ENCODE measurements at regions not wholly inside any gene's neighbourhood (a gene's known extent, or its start where the extent isn't known, plus 50 kb on each side); places are given as distances from the start of the nearest gene placed in this dataset.
"Not testable (repeated sequence)": the region's sequence is repeated elsewhere in the genome, so short reads cannot be mapped to it uniquely, and the experiment has no call there.

DNA sequence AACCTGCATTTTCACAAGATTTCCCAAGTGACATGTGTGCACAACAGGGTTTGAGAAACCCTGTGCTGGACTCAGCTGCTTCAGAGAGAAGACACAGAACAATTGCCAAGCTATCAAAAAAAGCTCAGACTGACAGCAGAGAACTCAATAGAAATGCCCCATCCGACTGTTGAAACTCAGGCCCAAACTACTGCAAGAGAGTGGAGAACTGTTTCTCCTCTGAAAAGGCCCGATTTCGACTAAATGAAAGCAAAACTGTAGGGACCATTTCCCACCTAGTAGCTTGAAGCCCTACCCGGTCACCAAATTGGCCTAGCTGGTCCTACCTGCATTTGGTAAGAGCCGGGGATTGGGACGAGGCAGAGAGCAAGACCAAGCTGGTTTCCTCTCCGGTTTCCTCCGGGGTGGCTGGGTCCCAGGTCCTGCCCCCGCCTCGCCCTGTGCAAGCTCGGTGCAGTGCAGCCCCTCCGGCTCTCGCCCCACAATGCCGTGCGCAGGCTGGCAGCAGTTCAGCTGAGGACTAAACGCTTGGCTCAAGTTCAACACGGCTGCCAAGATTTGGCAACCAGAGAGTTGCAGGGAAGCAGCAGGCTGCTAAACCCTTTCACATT, 1180.6 kb downstream of the VRK1 start:
- Histone ChIP-seq H3K4me1 (ENCODE audit: control insufficient read depth, insufficient read depth, low read length) (peaks cover 23% of the 10 kb centered on the region), H3K27ac (ENCODE audit: low read depth, low read length) (peak overlapping the region; percentile 82), H3K27me3 (ENCODE audit: control insufficient read depth, insufficient read depth, low read length) (no peaks in the 10 kb centered on the region), H3K9me3 (ENCODE audit: control insufficient read depth, insufficient read depth, low read length) (no peaks in the 10 kb centered on the region), H3K36me3 (ENCODE audit: control insufficient read depth, insufficient read depth, low read length) (no peaks in the 10 kb centered on the region), H3K4me3 (ENCODE audit: low read depth, low read length) (peak overlapping the region; percentile 26)
- WGBS (ENCODE audit: insufficient coverage): 24% methylated on average over 15 of the region's 17 CpGs
- peak; percentile 82 to 98 (median 88) for DNase-seq (ENCODE audit: low read depth in 4 of 6, low spot score in 6 of 6)

DNA sequence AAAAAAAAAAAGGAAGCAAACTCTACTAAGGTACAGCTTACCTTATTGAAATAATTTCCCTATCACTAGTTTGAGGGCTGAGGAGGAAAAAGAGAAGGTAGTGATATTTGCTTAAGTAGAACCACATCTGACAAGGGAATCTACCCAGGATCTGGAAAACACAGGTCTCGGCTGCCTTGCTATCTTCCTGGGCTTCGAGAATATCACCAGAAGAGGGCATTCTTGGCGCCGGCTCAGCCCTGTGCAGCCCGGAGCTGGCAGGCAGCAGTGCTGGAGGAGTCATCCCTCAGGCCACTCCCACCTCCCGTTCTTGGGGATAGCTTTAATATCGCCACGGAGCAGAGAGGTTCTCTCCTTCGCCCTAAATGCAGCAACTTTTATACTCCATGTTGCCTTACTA, 1181.2 kb downstream of the VRK1 start:
- H3K4me1 ChIP-seq (ENCODE audit: control insufficient read depth, insufficient read depth, low read length): peaks cover 23% of the 10 kb centered on the region
- DNase-seq (ENCODE audit: low read depth in 4 of 6, low spot score in 6 of 6): peak; percentile 68 to 96 (median 74)
- H3K9me3 ChIP-seq (ENCODE audit: control insufficient read depth, insufficient read depth, low read length): no peaks in the 10 kb centered on the region
- H3K27ac ChIP-seq (ENCODE audit: low read depth, low read length): peak overlapping the region; percentile 82
- H3K36me3 ChIP-seq (ENCODE audit: control insufficient read depth, insufficient read depth, low read length): no peaks in the 10 kb centered on the region
- under 1% methylated on average over 9 of the region's 9 CpGs for WGBS (ENCODE audit: insufficient coverage)
- no peak overlapping the region for H3K4me3 ChIP-seq (ENCODE audit: low read depth, low read length)
- no peaks in the 10 kb centered on the region for H3K27me3 ChIP-seq (ENCODE audit: control insufficient read depth, insufficient read depth, low read length)

- WGBS (ENCODE audit: insufficient coverage): 72% methylated on average over 3 of the region's 4 CpGs
- H3K36me3 ChIP-seq (ENCODE audit: control insufficient read depth, insufficient read depth, low read length): no peaks in the 10 kb centered on the region
- H3K27me3 ChIP-seq (ENCODE audit: control insufficient read depth, insufficient read depth, low read length): no peaks in the 10 kb centered on the region
- H3K4me1 ChIP-seq (ENCODE audit: control insufficient read depth, insufficient read depth, low read length): no peaks in the 10 kb centered on the region
- H3K27ac ChIP-seq (ENCODE audit: low read depth, low read length): no peak overlapping the region
- no peaks in the 10 kb centered on the region for H3K9me3 ChIP-seq (ENCODE audit: control insufficient read depth, insufficient read depth, low read length)
- DNase-seq (ENCODE audit: low read depth in 4 of 6, low spot score in 6 of 6): no peak
- no peak overlapping the region for H3K4me3 ChIP-seq (ENCODE audit: low read depth, low read length)
These were observed 1196.4 kb downstream of the VRK1 start for GRCh38 chr14:97993508-97994019.

DNA sequence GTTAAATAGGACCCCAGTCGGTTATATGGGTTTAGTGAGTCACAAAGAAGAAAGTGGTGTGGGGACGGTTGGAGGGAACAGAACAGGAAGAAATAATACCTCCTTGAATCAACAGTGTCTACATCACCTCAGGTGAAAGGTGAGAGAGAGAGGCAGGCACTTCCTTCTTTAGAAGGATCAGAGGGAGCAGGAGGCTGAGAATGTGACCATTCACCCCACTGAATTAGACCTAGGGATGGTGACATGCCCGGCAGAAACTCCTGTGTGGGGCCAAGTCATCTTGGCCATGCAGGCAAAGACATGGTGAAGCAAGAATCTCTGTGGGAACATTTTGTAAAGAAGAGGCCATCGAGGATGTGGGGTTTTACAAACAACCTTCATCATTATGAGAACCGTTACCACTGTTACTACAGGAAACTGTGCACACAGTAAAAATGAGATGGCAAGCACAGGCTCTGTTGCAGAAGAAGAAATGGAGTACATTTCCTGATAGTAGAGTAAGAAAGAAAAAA, 1196.9 kb downstream of the VRK1 start:
- H3K27ac ChIP-seq (ENCODE audit: low read depth, low read length): no peak overlapping the region
- DNase-seq (ENCODE audit: low read depth in 4 of 6, low spot score in 6 of 6): no peak
- no peaks in the 10 kb centered on the region for H3K36me3 ChIP-seq (ENCODE audit: control insufficient read depth, insufficient read depth, low read length)
- no peaks in the 10 kb centered on the region for H3K9me3 ChIP-seq (ENCODE audit: control insufficient read depth, insufficient read depth, low read length)
- no peak overlapping the region for H3K4me3 ChIP-seq (ENCODE audit: low read depth, low read length)
- no peaks in the 10 kb centered on the region for H3K27me3 ChIP-seq (ENCODE audit: control insufficient read depth, insufficient read depth, low read length)
- H3K4me1 ChIP-seq (ENCODE audit: control insufficient read depth, insufficient read depth, low read length): no peaks in the 10 kb centered on the region
- WGBS (ENCODE audit: insufficient coverage): 80% methylated on average over 1 of the region's 5 CpGs

- no CpG with 5 or more reads among the region's 2 CpGs for WGBS (ENCODE audit: insufficient coverage)
- Histone ChIP-seq H3K27ac (ENCODE audit: low read depth, low read length) (no peak overlapping the region), H3K4me1 (ENCODE audit: control insufficient read depth, insufficient read depth, low read length) (no peaks in the 10 kb centered on the region), H3K9me3 (ENCODE audit: control insufficient read depth, insufficient read depth, low read length) (no peaks in the 10 kb centered on the region), H3K36me3 (ENCODE audit: control insufficient read depth, insufficient read depth, low read length) (no peaks in the 10 kb centered on the region), H3K27me3 (ENCODE audit: control insufficient read depth, insufficient read depth, low read length) (no peaks in the 10 kb centered on the region), H3K4me3 (ENCODE audit: low read depth, low read length) (no peak overlapping the region)
- no peak for DNase-seq (ENCODE audit: low read depth in 4 of 6, low spot score in 6 of 6)
These were observed 1197.9 kb downstream of the VRK1 start for GRCh38 chr14:97995038-97995437.

- Histone ChIP-seq H3K27ac (ENCODE audit: low read depth, low read length) (no peak overlapping the region), H3K4me1 (ENCODE audit: control insufficient read depth, insufficient read depth, low read length) (no peaks in the 10 kb centered on the region), H3K36me3 (ENCODE audit: control insufficient read depth, insufficient read depth, low read length) (no peaks in the 10 kb centered on the region), H3K4me3 (ENCODE audit: low read depth, low read length) (no peak overlapping the region), H3K27me3 (ENCODE audit: control insufficient read depth, insufficient read depth, low read length) (no peaks in the 10 kb centered on the region), H3K9me3 (ENCODE audit: control insufficient read depth, insufficient read depth, low read length) (no peaks in the 10 kb centered on the region)
- 89% methylated on average over 1 of the region's 2 CpGs for WGBS (ENCODE audit: insufficient coverage)
- DNase-seq (ENCODE audit: low read depth in 4 of 6, low spot score in 6 of 6): no peak
These were observed 1198.3 kb downstream of the VRK1 start for GRCh38 chr14:97995531-97995930.

GRCh38 chr14:98006008-98006407, 1208.8 kb downstream of the VRK1 start:
- Histone ChIP-seq H3K36me3 (ENCODE audit: control insufficient read depth, insufficient read depth, low read length) (no peaks in the 10 kb centered on the region), H3K9me3 (ENCODE audit: control insufficient read depth, insufficient read depth, low read length) (no peaks in the 10 kb centered on the region), H3K27me3 (ENCODE audit: control insufficient read depth, insufficient read depth, low read length) (no peaks in the 10 kb centered on the region), H3K27ac (ENCODE audit: low read depth, low read length) (no peak overlapping the region), H3K4me1 (ENCODE audit: control insufficient read depth, insufficient read depth, low read length) (no peaks in the 10 kb centered on the region), H3K4me3 (ENCODE audit: low read depth, low read length) (no peak overlapping the region)
- DNase-seq (ENCODE audit: low read depth in 4 of 6, low spot score in 6 of 6): no peak
- 100% methylated on average over 2 of the region's 7 CpGs for WGBS (ENCODE audit: insufficient coverage)

DNA sequence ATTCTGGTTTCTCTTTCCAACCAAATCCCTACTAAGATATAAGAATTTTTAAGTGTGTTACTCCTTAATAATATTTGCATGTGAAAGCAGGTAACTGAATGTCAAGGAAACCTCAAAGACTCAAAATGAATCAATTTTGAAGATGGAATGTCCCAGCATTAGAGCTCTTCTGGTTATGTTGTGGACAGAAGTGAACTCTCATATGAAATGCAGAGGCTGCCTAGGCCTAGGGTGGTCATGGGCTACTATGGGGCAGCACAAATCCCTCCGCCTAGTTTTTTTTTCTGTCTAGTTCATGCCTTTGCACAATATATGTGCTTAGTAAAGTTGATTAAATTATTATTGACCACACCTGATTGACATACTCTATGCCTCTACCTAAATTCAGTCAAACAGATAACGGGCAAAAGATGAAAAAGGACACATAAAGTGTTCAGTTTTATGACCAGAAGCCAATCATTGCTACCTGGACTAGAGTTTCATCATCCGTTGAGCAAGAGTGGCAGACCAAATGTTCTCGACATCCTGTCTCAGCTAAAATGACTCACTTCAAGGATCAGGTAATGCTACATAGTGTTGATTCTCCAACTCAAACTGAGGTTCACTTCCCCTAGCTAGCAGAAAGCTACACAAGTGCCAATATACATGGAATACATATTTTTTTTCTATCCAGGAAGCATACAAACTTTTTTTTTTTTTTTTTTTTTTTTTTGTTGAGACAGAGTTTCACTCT, 1211.4 kb downstream of the VRK1 start:
- Histone ChIP-seq H3K27ac (ENCODE audit: low read depth, low read length) (no peak overlapping the region), H3K4me1 (ENCODE audit: control insufficient read depth, insufficient read depth, low read length) (no peaks in the 10 kb centered on the region), H3K36me3 (ENCODE audit: control insufficient read depth, insufficient read depth, low read length) (no peaks in the 10 kb centered on the region), H3K27me3 (ENCODE audit: control insufficient read depth, insufficient read depth, low read length) (no peaks in the 10 kb centered on the region), H3K4me3 (ENCODE audit: low read depth, low read length) (no peak overlapping the region), H3K9me3 (ENCODE audit: control insufficient read depth, insufficient read depth, low read length) (no peaks in the 10 kb centered on the region)
- no peak for DNase-seq (ENCODE audit: low read depth in 4 of 6, low spot score in 6 of 6)
- WGBS (ENCODE audit: insufficient coverage): 97% methylated on average over 3 of the region's 4 CpGs

DNA sequence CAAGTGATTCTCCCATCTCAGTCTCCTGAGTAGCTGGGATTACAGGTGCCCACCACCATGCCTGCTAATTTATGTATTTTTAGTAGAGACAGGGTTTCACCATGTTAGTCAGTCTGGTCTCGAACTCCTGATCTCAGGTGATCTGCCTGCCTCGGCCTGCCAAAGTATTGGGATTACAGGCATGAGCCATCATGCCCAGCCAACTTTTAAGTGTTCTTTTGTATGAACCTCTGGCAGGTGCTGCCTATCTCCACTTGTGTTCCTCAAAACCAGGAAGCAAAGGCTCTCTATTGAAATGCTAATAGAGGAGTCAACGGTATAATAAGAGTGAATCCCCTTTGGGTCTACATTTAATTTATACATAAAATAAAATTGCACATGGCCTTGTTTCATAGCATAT, 1212.0 kb downstream of the VRK1 start:
- DNase-seq (ENCODE audit: low read depth in 4 of 6, low spot score in 6 of 6); H3K4me3 ChIP-seq (ENCODE audit: low read depth, low read length); H3K27ac ChIP-seq (ENCODE audit: low read depth, low read length); H3K36me3 ChIP-seq (ENCODE audit: control insufficient read depth, insufficient read depth, low read length); H3K4me1 ChIP-seq (ENCODE audit: control insufficient read depth, insufficient read depth, low read length); H3K9me3 ChIP-seq (ENCODE audit: control insufficient read depth, insufficient read depth, low read length); H3K27me3 ChIP-seq (ENCODE audit: control insufficient read depth, insufficient read depth, low read length): not testable (repeated sequence)
- WGBS (ENCODE audit: insufficient coverage): 91% methylated on average over 2 of the region's 3 CpGs

DNA sequence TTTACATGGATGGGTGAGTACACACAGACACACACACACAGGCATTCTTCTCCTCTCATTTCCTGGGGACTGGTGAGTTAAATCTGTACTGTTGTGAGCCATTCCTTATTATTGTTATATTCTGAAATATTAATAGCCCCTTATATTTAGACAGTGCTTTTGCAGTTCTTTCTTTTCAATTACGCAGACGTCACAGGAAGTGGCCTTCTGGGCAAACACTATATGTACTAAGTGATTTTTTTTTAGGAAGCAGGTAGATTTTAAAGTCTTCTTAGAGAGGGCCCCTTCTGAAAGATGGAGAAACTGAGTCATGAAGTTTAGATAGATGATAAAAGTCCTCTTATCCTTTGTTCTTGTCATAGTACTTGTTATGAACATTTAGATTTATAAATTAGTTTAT, 1213.6 kb downstream of the VRK1 start:
- H3K4me1 ChIP-seq (ENCODE audit: control insufficient read depth, insufficient read depth, low read length): no peaks in the 10 kb centered on the region
- H3K27ac ChIP-seq (ENCODE audit: low read depth, low read length): no peak overlapping the region
- H3K36me3 ChIP-seq (ENCODE audit: control insufficient read depth, insufficient read depth, low read length): no peaks in the 10 kb centered on the region
- WGBS (ENCODE audit: insufficient coverage): no CpG with 5 or more reads among the region's 2 CpGs
- no peaks in the 10 kb centered on the region for H3K27me3 ChIP-seq (ENCODE audit: control insufficient read depth, insufficient read depth, low read length)
- H3K9me3 ChIP-seq (ENCODE audit: control insufficient read depth, insufficient read depth, low read length): no peaks in the 10 kb centered on the region
- no peak for DNase-seq (ENCODE audit: low read depth in 4 of 6, low spot score in 6 of 6)
- no peak overlapping the region for H3K4me3 ChIP-seq (ENCODE audit: low read depth, low read length)

All from spinal cord (tissue), 9 donors.